HG03457 (cell line): ENCODE measurements at regions not wholly inside any gene's neighbourhood (a gene's known extent, or its start where the extent isn't known, plus 50 kb on each side); places are given as distances from the start of the nearest gene placed in this dataset.
"Not testable (repeated sequence)": the region's sequence is repeated elsewhere in the genome, so short reads cannot be mapped to it uniquely, and the experiment has no call there.

Source experiments
- ATAC-seq: cut with Tn5 transposase; IDR thresholded peaks from one replicate; pipeline ENCODE4 v1.9.1; 2021; ENCODE audit warnings: moderate number of reproducible peaks; ENCODE audit not compliant: unreplicated experiment

GRCh38 chr2:185984670-185985069 is 246.1 kb downstream of the FSIP2 start:
- ATAC-seq, result no peak

- ATAC-seq, result not testable (repeated sequence)
Observed at GRCh38 chr2:185988907-185989306, 250.3 kb downstream of the FSIP2 start.

- no peak for ATAC-seq
Observed at GRCh38 chr2:185990861-185991525, 252.4 kb downstream of the FSIP2 start.

GRCh38 chr2:185998562-185999070 is 260.0 kb downstream of the FSIP2 start:
- ATAC-seq, result no peak

- no peak for ATAC-seq
Observed at GRCh38 chr2:186009341-186009740, 270.7 kb downstream of the FSIP2 start.

- ATAC-seq, result no peak
Observed at GRCh38 chr2:186017278-186017677, 278.7 kb downstream of the FSIP2 start.

- no peak for ATAC-seq
Observed at GRCh38 chr2:186024921-186025320, 286.3 kb downstream of the FSIP2 start.

- no peak for ATAC-seq
Observed at GRCh38 chr2:186027922-186028321, 289.3 kb downstream of the FSIP2 start.

- no peak for ATAC-seq
Observed at GRCh38 chr2:186031229-186031628, 292.6 kb downstream of the FSIP2 start.

- ATAC-seq, result no peak
Observed at GRCh38 chr2:186032102-186032738, 293.6 kb downstream of the FSIP2 start.

- ATAC-seq, result no peak
Observed at GRCh38 chr2:186032930-186033329, 294.3 kb downstream of the FSIP2 start.

- no peak for ATAC-seq
Observed at GRCh38 chr2:186033541-186033940, 294.9 kb downstream of the FSIP2 start.

- ATAC-seq, result no peak
Observed at GRCh38 chr2:186036862-186037449, 298.4 kb downstream of the FSIP2 start.

- no peak for ATAC-seq
Observed at GRCh38 chr2:186042207-186043028, 303.8 kb downstream of the FSIP2 start.

GRCh38 chr2:186044761-186045160 is 306.2 kb downstream of the FSIP2 start:
- no peak for ATAC-seq

GRCh38 chr2:186052930-186053329 is 314.3 kb downstream of the FSIP2 start:
- no peak for ATAC-seq

GRCh38 chr2:186058614-186059013 is 320.0 kb downstream of the FSIP2 start:
- ATAC-seq, result no peak

- no peak for ATAC-seq
Observed at GRCh38 chr2:186059096-186059495, 320.5 kb downstream of the FSIP2 start.

GRCh38 chr2:186060744-186061440 is 322.3 kb downstream of the FSIP2 start:
- no peak for ATAC-seq

- no peak for ATAC-seq
Observed at GRCh38 chr2:186064507-186064906, 325.9 kb downstream of the FSIP2 start.

GRCh38 chr2:186065491-186065890 is 326.9 kb downstream of the FSIP2 start:
- ATAC-seq, result no peak
